Sigmoid colon (tissue), 6 donors: ENCODE measurements at regions not wholly inside any gene's neighbourhood (a gene's known extent, or its start where the extent isn't known, plus 50 kb on each side); places are given as distances from the start of the nearest gene placed in this dataset.

Source experiments
- DNase-seq: peaks from one replicate; pipeline ENCODE4 v3.0.0-alpha.2; 2019
- H3K27ac ChIP-seq, 4 donors: fragments of 200-600 bp; sonication (generic); one replicate each; pipeline ENCODE4 v1.5.1; 2016 to 2019; ENCODE audit warnings: mild to moderate bottlenecking in 1 of 4
- H3K27me3 ChIP-seq, 3 donors: fragments of 200-600 bp; sonication (generic); one replicate each; pipeline ENCODE4 v1.5.1; 2019; ENCODE audit warnings: mild to moderate bottlenecking in 1 of 3
- H3K36me3 ChIP-seq, 4 donors: fragments of 200-600 bp; sonication (generic); one replicate each; pipeline ENCODE4 v1.5.1; 2016 to 2019
- H3K4me1 ChIP-seq, 4 donors: fragments of 200-600 bp; sonication (generic); one replicate each; pipeline ENCODE4 v1.5.1; 2017 to 2019
- H3K4me3 ChIP-seq, 4 donors: fragments of 200-600 bp; sonication (generic); one replicate each; pipeline ENCODE4 v1.5.1; 2017 to 2019; ENCODE audit warnings: mild to moderate bottlenecking in 2 of 4, moderate library complexity in 1 of 4
- H3K9me3 ChIP-seq, 4 donors: fragments of 200-600 bp in 3 of 4; sonication (generic) in 3 of 4; one replicate each; pipeline versions ENCODE4 v1.5.1 to v1.6.1; 2013 to 2019
- EP300 ChIP-seq, 4 donors: sonication (generic); formaldehyde crosslinking; IDR thresholded peaks; one replicate each; pipeline ENCODE4 v1.6.1; 2017; ENCODE audit warnings: antibody characterized with exemption in 4 of 4
- POLR2A ChIP-seq, 2 donors: fragments of 450-650 bp; IDR thresholded peaks; one replicate each; pipeline ENCODE4 v1.6.1; 2016; ENCODE audit warnings: antibody characterized with exemption in 2 of 2, mild to moderate bottlenecking in 2 of 2, moderate library complexity in 2 of 2
- POLR2AphosphoS5 ChIP-seq, 4 donors: sonication (generic); formaldehyde crosslinking; IDR thresholded peaks; one replicate each; pipeline ENCODE4 v1.6.1; 2017; ENCODE audit warnings: antibody characterized with exemption in 4 of 4
- WGBS, 2 donors: extraction: QIAGEN DNeasy Blood & Tissue Kit; methylation state at CpG; one replicate each; pipeline ENCODE4 v1.1.7; 2013; 5-methylcytosine and 5-hydroxymethylcytosine counted together
- intact Hi-C: fragments of 100-400 bp; cut with DNase I; formaldehyde crosslinking; loops from one replicate; pipeline ENCODE4 v1.15.1; 2023
- TF ChIP-seq, protein P1 (sequence below), 4 experiments: fragments of 450-650 bp in 3 of 4; fragments of 200-600 bp in 1 of 4; IDR thresholded peaks; one replicate each; pipeline ENCODE4 v1.5.1; 2016 to 2019; ENCODE audit warnings: antibody characterized with exemption in 4 of 4, mild to moderate bottlenecking in 3 of 4, moderate library complexity in 2 of 4
- donor health status: healthy with polysubstance abuse.
- donor health status: healthy.

DNA sequence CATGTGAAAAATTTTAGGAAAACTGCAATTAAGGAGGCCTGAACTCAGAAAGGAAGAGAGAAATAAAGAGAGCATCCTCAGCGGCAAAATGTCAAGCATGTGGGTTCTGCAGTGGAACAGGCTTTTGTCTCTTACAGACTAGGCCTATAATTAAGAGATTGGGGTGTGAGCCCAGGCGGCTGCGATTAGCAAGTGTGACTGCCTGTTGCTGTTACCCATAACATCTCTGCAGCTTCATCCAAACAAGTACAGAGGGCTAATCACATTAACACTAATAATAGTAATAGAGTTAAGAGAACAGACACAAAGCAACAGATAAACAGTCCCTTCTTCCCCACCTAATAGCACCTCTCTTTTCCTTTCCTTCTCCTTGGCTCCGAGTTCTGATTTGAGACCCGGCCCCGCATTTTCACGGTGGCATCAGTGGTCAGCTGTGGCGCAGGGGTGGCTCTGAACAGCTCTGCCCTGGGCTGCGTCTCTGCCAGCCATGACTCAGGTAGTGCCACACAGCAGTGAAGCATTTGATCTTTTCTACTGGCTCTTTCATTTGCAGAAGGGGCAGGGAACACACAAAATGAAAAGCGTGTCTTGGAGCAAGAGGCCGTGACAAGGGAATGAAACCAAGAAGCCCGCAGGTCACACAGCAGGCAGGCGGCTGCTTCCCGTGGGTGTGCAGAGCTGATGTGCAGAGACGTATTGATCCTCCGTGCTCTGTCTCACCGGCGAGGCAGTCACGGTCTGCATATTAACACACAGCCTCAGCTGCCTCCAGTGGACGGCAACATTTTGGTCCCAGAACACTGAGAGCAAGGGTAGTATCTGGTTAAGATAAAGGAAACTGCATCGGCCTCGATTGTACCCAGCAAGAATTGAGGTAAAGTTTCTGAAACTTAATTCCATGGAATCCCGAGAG, 103.1 kb downstream of the KLF6 start:
- no peaks in the 10 kb centered on the region for H3K27me3 ChIP-seq
- WGBS, 2 donors: 88 to 89% methylated on average over 23 of the region's 23 CpGs
- H3K36me3 ChIP-seq: no peaks in the 10 kb centered on the region
- TF ChIP-seq, protein P1, sequence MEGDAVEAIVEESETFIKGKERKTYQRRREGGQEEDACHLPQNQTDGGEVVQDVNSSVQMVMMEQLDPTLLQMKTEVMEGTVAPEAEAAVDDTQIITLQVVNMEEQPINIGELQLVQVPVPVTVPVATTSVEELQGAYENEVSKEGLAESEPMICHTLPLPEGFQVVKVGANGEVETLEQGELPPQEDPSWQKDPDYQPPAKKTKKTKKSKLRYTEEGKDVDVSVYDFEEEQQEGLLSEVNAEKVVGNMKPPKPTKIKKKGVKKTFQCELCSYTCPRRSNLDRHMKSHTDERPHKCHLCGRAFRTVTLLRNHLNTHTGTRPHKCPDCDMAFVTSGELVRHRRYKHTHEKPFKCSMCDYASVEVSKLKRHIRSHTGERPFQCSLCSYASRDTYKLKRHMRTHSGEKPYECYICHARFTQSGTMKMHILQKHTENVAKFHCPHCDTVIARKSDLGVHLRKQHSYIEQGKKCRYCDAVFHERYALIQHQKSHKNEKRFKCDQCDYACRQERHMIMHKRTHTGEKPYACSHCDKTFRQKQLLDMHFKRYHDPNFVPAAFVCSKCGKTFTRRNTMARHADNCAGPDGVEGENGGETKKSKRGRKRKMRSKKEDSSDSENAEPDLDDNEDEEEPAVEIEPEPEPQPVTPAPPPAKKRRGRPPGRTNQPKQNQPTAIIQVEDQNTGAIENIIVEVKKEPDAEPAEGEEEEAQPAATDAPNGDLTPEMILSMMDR (IDR thresholded peaks at IDR 0.05): no peak
- TF ChIP-seq EP300 (IDR thresholded peaks at IDR 0.05) (no peak), POLR2A (IDR thresholded peaks at IDR 0.05) (no peak), POLR2AphosphoS5 (IDR thresholded peaks at IDR 0.05) (no peak)
- intact Hi-C loops: no loop called here
- no peaks in the 10 kb centered on the region for H3K9me3 ChIP-seq
- no peak overlapping the region for H3K4me3 ChIP-seq
- H3K27ac ChIP-seq: no peak overlapping the region
- DNase-seq: no peak
- H3K4me1 ChIP-seq: no peaks in the 10 kb centered on the region

DNA sequence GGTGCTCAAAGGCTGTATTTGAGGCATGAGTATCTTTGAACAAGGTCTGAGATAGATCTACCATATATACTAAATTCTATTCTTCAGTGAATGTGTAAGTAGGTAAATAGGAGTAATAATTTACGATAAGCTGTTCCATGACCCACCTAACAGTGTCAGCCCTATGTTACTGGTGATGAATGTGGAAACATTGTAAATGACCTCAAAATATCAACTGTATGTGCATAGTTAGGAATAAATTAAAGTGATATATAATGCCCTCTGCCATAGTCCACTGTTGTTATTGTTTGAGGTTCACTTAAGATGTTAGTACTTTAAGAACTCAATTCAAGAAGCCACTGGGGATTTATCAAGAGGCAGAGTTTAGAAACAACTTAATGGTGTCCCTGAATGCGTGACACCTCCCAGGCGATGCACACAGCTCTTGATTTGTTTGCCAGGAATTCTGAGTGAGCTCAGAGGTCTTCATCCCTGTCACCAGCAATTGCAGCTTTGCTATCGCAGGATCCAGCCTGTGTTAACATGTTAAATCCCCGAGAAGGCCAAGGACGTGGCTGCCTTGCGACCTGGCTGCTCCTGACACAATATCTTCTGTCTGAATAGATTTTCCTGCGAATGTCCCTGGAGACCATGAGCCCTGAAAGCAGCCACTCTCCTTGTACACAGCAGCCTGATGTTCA, 104.9 kb downstream of the KLF6 start:
- no peaks in the 10 kb centered on the region for H3K4me1 ChIP-seq
- 87 to 91% methylated on average over 8 of the region's 8 CpGs for WGBS, 2 donors
- H3K9me3 ChIP-seq: no peaks in the 10 kb centered on the region
- H3K27me3 ChIP-seq: no peaks in the 10 kb centered on the region
- no peak for DNase-seq
- TF ChIP-seq EP300 (IDR thresholded peaks at IDR 0.05) (no peak), POLR2AphosphoS5 (IDR thresholded peaks at IDR 0.05) (no peak), POLR2A (IDR thresholded peaks at IDR 0.05) (no peak)
- TF ChIP-seq, protein P1 (IDR thresholded peaks at IDR 0.05): no peak
- no peak overlapping the region for H3K27ac ChIP-seq
- H3K36me3 ChIP-seq: no peaks in the 10 kb centered on the region
- intact Hi-C loops: no loop called here
- H3K4me3 ChIP-seq: no peak overlapping the region

DNA sequence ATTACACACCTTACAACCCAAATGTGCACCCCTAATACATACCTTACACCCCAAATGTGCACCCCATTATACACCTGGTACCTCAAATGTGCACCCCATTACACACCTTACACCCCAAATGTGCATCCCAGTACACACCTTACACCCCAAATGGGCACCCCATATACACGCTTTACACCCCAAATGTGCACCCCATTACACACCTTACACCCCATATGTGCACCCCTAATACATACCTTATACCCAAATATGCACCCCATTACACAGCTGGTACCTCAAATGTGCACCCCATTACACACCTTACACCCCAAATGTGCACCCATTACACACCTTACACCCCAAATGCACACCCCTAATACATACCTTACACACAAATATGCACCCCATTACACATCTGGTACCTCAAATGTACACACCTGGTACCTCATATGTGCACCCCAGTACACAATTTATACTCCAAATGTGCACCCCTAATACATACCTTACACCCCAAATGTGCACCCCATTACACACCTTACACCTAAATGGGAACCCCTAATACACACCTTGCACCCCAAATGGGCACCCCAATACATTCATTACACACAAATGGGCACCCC, 106.3 kb downstream of the KLF6 start:
- Histone ChIP-seq H3K4me1 (no peaks in the 10 kb centered on the region), H3K4me3 (no peak overlapping the region), H3K9me3 (no peaks in the 10 kb centered on the region), H3K27me3 (no peaks in the 10 kb centered on the region), H3K27ac (no peak overlapping the region), H3K36me3 (no peaks in the 10 kb centered on the region)
- intact Hi-C loops: no loop called here
- WGBS, 2 donors: 85 to 88% methylated on average over 1 of the region's 1 CpG
- no peak for DNase-seq
- TF ChIP-seq, protein P1 (IDR thresholded peaks at IDR 0.05): no peak
- TF ChIP-seq POLR2A (IDR thresholded peaks at IDR 0.05): no peak
- no peak for TF ChIP-seq EP300 (IDR thresholded peaks at IDR 0.05)
- TF ChIP-seq POLR2AphosphoS5 (IDR thresholded peaks at IDR 0.05): no peak

DNA sequence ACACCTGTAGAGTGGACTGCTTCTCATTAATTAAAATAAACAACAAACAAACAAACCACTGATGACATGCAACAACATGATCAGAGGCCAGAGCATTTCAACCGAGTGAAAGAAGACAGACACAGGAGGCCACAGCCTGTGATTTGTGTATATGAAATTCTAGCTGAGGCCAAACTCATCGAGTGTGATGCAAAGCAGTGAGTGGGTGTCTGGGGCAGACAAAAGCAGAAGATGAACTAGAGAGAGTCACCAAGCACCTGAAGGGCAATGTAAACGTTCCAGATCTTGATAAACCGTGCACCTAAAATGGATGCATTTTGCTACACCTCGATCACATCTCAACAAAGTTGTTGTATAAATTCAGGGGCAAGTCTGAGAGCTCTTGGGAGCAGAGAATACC, 108.4 kb downstream of the KLF6 start:
- Histone ChIP-seq H3K27me3 (no peaks in the 10 kb centered on the region), H3K9me3 (no peaks in the 10 kb centered on the region), H3K27ac (no peak overlapping the region), H3K4me3 (no peak overlapping the region), H3K36me3 (no peaks in the 10 kb centered on the region), H3K4me1 (no peaks in the 10 kb centered on the region)
- DNase-seq: no peak
- intact Hi-C loops: no loop called here
- TF ChIP-seq EP300 (IDR thresholded peaks at IDR 0.05): no peak
- TF ChIP-seq POLR2AphosphoS5 (IDR thresholded peaks at IDR 0.05): no peak
- TF ChIP-seq POLR2A (IDR thresholded peaks at IDR 0.05): no peak
- TF ChIP-seq, protein P1 (IDR thresholded peaks at IDR 0.05): no peak
- WGBS, 2 donors: 70 to 73% methylated on average over 5 of the region's 5 CpGs
